ENCODE measurements at regions not wholly inside any gene's neighbourhood (a gene's known extent, or its start where the extent isn't known, plus 50 kb on each side); places are given as distances from the start of the nearest gene placed in this dataset.

GRCh38 chr15:94639701-94640100 is 408.3 kb downstream of the MCTP2 start:
- TF ChIP-seq, protein P1, sequence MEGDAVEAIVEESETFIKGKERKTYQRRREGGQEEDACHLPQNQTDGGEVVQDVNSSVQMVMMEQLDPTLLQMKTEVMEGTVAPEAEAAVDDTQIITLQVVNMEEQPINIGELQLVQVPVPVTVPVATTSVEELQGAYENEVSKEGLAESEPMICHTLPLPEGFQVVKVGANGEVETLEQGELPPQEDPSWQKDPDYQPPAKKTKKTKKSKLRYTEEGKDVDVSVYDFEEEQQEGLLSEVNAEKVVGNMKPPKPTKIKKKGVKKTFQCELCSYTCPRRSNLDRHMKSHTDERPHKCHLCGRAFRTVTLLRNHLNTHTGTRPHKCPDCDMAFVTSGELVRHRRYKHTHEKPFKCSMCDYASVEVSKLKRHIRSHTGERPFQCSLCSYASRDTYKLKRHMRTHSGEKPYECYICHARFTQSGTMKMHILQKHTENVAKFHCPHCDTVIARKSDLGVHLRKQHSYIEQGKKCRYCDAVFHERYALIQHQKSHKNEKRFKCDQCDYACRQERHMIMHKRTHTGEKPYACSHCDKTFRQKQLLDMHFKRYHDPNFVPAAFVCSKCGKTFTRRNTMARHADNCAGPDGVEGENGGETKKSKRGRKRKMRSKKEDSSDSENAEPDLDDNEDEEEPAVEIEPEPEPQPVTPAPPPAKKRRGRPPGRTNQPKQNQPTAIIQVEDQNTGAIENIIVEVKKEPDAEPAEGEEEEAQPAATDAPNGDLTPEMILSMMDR (IDR thresholded peaks at IDR 0.05), result no peak
- TF ChIP-seq POLR2AphosphoS5 (IDR thresholded peaks at IDR 0.05), result no peak
- TF ChIP-seq POLR2A (IDR thresholded peaks at IDR 0.05), result no peak
- no peak for TF ChIP-seq EP300 (IDR thresholded peaks at IDR 0.05)
